ENCODE measurements at regions not wholly inside any gene's neighbourhood (a gene's known extent, or its start where the extent isn't known, plus 50 kb on each side); places are given as distances from the start of the nearest gene placed in this dataset.

GRCh38 chr4:36417146-36417545 lies 135.7 kb downstream of the DTHD1 start:
- H3K4me1 ChIP-seq = no peaks in the 10 kb centered on the region
- ChIA-PET POLR2A (no interaction called here), CTCF (interaction anchor here (0.5 kb wide), 1 partner anchor 972 kb away, joined by 3 read pairs; no protein-coding TSS in a partner anchor)
- DNase-seq (ENCODE audit: low read depth in 1 of 2, low spot score in 1 of 2) (no peak), FAIRE-seq (no peak), ATAC-seq (no peak)
- H3K4me3 ChIP-seq = no peak overlapping the region
- WGBS (ENCODE audit: missing lambda C conversion rate) = 23% methylated on average over 12 of the region's 12 CpGs
- H3K4me2 ChIP-seq = no peak overlapping the region
- no peak overlapping the region for H3K27ac ChIP-seq
- TF ChIP-seq TFCP2L1 (CRISPR knock-in tag; IDR thresholded peaks at IDR 0.05) = no peak
- no peak for TF ChIP-seq TP53 (CRISPR knock-in tag; IDR thresholded peaks at IDR 0.05)
- TF ChIP-seq HOXA7 (CRISPR knock-in tag; IDR thresholded peaks at IDR 0.05) = no peak
- TF ChIP-seq MYC (IDR thresholded peaks at IDR 0.05; ENCODE audit: borderline replicate concordance, low read length) = no peak
- TF ChIP-seq GATA3 (IDR thresholded peaks at IDR 0.05; ENCODE audit: borderline replicate concordance) = no peak
- no peak for TF ChIP-seq CBX8 (IDR thresholded peaks at IDR 0.05)
- TF ChIP-seq ELK1 (IDR thresholded peaks at IDR 0.05; ENCODE audit: low read depth, low read length) = no peak
- TF ChIP-seq RARB (CRISPR knock-in tag; IDR thresholded peaks at IDR 0.05) = no peak
- H3K9me3 ChIP-seq = no peaks in the 10 kb centered on the region

GRCh38 chr4:36420111-36420679 lies 138.8 kb downstream of the DTHD1 start:
- DNase-seq (ENCODE audit: low read depth in 1 of 2, low spot score in 1 of 2) = no peak
- Histone ChIP-seq H3K27ac (no peak overlapping the region), H3K9me3 (no peaks in the 10 kb centered on the region), H3K4me2 (no peak overlapping the region), H3K4me1 (no peaks in the 10 kb centered on the region), H3K4me3 (no peak overlapping the region)
- 20% methylated on average over 2 of the region's 3 CpGs for WGBS (ENCODE audit: missing lambda C conversion rate)
- CTCF ChIA-PET = no interaction called here
- no peak for ATAC-seq
- FAIRE-seq = no peak
- POLR2A ChIA-PET = no interaction called here
- TF ChIP-seq KDM5A (IDR thresholded peaks at IDR 0.05) = no peak
- TF ChIP-seq CTCF (IDR thresholded peaks at IDR 0.05) = no peak
- no peak for TF ChIP-seq RARB (CRISPR knock-in tag; IDR thresholded peaks at IDR 0.05)
- no peak for TF ChIP-seq ELK1 (IDR thresholded peaks at IDR 0.05; ENCODE audit: low read depth, low read length)
- TF ChIP-seq HOXB13 (CRISPR knock-in tag; IDR thresholded peaks at IDR 0.05; ENCODE audit: low read depth) = no peak
- TF ChIP-seq TFCP2L1 (CRISPR knock-in tag; IDR thresholded peaks at IDR 0.05) = no peak
- no peak for TF ChIP-seq ZFP36 (IDR thresholded peaks at IDR 0.05; ENCODE audit: borderline replicate concordance, partially characterized antibody)
- TF ChIP-seq MAX (IDR thresholded peaks at IDR 0.05) = no peak
- TF ChIP-seq CHD4 (IDR thresholded peaks at IDR 0.05; ENCODE audit: borderline replicate concordance) = no peak
- no peak for TF ChIP-seq HEYL (CRISPR knock-in tag; IDR thresholded peaks at IDR 0.05)
- no peak for TF ChIP-seq POLR2A (IDR thresholded peaks at IDR 0.05; ENCODE audit: low read length)
- no peak for TF ChIP-seq CEBPB (IDR thresholded peaks at IDR 0.05)
- no peak for TF ChIP-seq CBX8 (IDR thresholded peaks at IDR 0.05)
- no peak for TF ChIP-seq ZSCAN20 (CRISPR knock-in tag; IDR thresholded peaks at IDR 0.05)

- Histone ChIP-seq H3K4me2 (no peak overlapping the region), H3K9me3 (no peaks in the 10 kb centered on the region), H3K27ac (no peak overlapping the region), H3K4me3 (no peak overlapping the region), H3K4me1 (no peaks in the 10 kb centered on the region)
- ATAC-seq = no peak
- FAIRE-seq = no peak
- no peak for DNase-seq (ENCODE audit: low read depth in 1 of 2, low spot score in 1 of 2)
- TF ChIP-seq HOXB5 (CRISPR knock-in tag; IDR thresholded peaks at IDR 0.05) = no peak
- no peak for TF ChIP-seq MAX (IDR thresholded peaks at IDR 0.05)
- no peak for TF ChIP-seq BHLHE40 (IDR thresholded peaks at IDR 0.05; ENCODE audit: low read depth, low read length)
- CTCF ChIA-PET = no interaction called here
- WGBS (ENCODE audit: missing lambda C conversion rate) = 0% methylated on average over 2 of the region's 2 CpGs
- POLR2A ChIA-PET = no interaction called here
Measured at GRCh38 chr4:36422607-36423006, 141.2 kb downstream of the DTHD1 start.
